Stimulated activated CD8-positive, alpha-beta memory T cell treated with anti-CD3 and anti-CD28 coated beads, Interleukin-4, amount 100 ng/mL, for 24 hours (primary cell): ENCODE measurements at regions not wholly inside any gene's neighbourhood (a gene's known extent, or its start where the extent isn't known, plus 50 kb on each side); places are given as distances from the start of the nearest gene placed in this dataset.
"Not testable (repeated sequence)": the region's sequence is repeated elsewhere in the genome, so short reads cannot be mapped to it uniquely, and the experiment has no call there.

Source experiments
- DNase-seq: peaks from one replicate; pipeline ENCODE4 v3.0.0-alpha.2; 2020; ENCODE audit warnings: low read depth

DNA sequence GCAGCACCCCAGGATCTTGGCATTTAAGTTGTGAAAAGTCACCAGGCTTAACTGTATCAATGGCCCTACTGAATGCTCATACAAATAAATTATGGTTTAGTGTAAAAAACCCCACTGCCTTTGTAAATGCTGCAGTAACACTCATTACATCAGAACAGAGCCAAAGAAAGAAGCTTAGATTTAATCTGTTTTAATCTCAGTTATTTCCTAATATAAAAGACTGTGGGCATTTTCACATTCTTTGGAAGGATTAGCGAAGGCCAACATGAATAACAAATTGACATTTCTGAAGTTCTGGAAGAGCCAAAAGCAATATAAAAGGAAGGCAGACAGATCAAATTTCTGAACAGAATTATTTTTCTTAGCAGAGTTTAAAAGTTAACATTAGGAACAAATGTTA lies 140.0 kb upstream of the HCCS start:
- DNase-seq, result no peak

GRCh38 chrX:10971759-10972158 lies 139.4 kb upstream of the HCCS start:
- no peak for DNase-seq

DNA sequence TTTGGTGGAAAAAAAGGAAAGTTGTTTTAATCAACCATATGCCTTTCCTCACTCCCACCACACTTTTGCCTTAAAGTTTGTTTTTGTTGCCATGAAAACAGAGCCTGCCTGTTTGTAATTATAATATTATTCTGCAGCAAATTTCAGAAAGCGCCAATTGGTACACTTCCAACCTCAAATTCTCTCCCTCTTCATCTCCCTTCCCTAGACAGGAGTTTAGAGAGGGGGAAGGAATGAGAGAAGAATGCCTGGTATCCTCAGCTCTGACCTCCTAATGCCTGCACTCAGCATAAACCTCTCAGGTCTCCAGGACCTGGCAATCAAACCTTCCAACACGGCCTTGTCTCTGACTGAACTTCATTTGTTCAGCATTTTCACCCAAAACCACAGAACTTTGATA lies 138.4 kb upstream of the HCCS start:
- no peak for DNase-seq

GRCh38 chrX:10974920-10975319 lies 136.2 kb upstream of the HCCS start:
- no peak for DNase-seq

GRCh38 chrX:10979956-10980355 lies 131.2 kb upstream of the HCCS start:
- no peak for DNase-seq

GRCh38 chrX:10981506-10981905 lies 129.6 kb upstream of the HCCS start:
- DNase-seq, result no peak

GRCh38 chrX:10983526-10983925 lies 127.6 kb upstream of the HCCS start:
- DNase-seq, result no peak

DNA sequence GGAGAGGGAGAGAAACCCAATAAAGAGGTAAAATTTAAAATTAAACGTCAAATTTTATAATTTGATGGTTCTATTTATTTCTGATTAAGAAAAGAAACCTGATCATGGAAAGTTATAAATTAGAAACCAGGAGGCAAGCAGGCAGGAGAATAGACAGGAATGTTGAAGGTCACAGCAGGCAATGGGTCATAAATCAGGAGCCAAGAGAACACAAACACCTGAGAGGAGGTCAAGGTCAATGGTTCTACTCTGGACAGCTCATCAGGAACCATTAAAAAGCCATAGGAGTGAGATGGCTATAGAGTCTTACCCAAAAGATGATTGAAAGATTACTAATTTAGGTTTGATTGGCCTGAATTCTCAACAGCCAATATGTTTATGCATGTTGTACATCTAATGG lies 126.9 kb upstream of the HCCS start:
- no peak for DNase-seq

- DNase-seq, result no peak
Measured at GRCh38 chrX:10986616-10987015, 124.5 kb upstream of the HCCS start.

GRCh38 chrX:10988653-10989052 lies 122.5 kb upstream of the HCCS start:
- DNase-seq, result no peak

DNA sequence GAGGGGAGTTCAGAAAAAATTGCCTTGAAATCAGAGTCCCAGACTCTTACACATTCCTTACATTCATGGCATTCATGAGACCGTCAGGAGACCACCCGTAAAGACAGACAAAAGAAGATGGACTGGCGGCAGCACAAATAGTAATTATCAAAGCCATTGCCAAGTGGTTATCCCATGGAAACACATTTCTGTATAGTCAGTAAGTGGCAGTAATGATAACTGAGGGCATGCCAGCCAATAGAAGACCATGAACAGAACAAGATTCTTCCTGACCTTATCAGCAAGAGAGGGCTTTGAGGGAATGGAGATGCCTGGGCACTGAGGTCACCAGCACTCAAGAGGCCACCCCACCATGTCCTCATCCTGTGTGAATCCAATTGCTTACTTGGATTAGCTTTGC lies 121.7 kb upstream of the HCCS start:
- DNase-seq, result no peak

DNA sequence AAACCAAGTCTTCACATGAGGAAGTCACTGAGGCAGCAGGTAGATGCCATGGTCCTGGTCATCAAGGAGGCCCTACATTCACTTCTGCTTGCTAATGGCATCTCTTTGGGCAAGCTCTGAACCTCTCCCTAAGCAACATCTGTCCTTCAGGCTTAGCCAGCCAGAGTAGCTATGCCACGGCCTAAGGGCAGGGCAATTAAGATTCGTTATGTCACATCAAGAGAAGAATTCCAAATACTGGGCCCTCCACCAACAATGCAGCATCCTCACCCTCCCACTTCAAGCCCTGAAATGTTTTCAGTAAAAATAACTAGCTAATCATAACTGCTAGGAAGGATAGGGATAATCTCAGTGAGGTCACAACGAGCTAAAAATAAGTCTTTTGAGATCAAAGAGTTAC lies 120.7 kb upstream of the HCCS start:
- no peak for DNase-seq

- no peak for DNase-seq
Measured at GRCh38 chrX:10990976-10991375, 120.2 kb upstream of the HCCS start.

- DNase-seq, result no peak
Measured at GRCh38 chrX:10992110-10992509, 119.0 kb upstream of the HCCS start.

- DNase-seq, result not testable (repeated sequence)
Measured at GRCh38 chrX:11007076-11007475, 104.1 kb upstream of the HCCS start.

DNA sequence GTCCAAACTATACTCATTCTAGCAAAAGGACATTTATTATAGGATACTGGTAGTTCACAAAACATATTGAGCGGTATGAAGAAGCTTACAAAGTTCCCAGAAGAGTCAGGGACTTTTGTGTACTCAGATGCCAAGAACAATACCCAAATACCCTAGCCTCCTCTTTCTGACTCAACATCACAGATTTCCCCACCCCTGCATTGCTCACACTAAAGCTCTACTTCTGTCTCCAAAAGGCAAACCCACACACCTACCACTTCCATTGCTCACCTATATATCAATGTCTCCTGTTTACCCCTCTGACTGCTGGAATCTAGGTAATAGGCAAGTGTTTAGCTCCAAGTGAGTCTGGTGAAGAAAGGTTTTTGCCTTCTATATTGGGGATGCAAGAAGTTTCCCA lies 100.7 kb upstream of the HCCS start:
- DNase-seq, result no peak

DNA sequence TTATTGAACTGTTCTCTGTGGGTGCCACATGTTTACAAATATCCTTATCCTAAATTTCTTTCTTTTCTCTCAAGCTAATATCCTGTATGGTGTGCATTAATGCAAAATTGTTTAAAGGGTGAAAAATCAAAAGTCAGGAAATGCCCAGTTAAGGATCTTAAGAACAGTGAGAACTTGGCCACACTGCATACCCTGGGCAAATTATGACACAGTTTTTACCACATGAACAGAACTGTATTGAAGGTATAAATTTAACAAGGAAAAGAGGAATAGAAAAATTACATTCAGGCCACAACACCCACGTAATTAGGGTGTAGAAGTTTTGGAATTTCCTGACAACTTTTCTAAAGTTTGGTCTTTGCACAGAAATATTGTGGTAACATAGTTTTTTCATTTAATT lies 94.4 kb upstream of the HCCS start:
- DNase-seq, result no peak

- not testable (repeated sequence) for DNase-seq
Measured at GRCh38 chrX:11022588-11022987, 88.5 kb upstream of the HCCS start.

DNA sequence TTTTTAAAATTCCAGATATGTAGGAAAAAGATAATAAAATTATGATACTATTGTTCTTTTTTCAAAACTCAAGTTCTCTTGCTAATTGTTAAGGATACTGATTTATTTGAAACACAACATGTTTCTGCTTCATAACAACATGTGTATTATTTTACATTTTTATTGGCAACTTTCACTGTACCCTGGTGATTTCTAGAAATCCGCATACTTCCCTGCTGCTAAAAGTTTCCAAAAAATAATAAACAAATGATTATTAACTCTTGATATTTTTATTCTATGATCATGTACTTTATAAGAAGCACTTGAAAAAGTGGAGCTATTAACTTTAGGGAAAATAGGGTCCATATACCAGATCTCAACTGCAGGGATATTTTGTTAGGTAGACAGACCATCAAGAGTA lies 71.2 kb upstream of the HCCS start:
- DNase-seq, result no peak

GRCh38 chrX:11040405-11040804 lies 70.7 kb upstream of the HCCS start:
- DNase-seq, result no peak

DNA sequence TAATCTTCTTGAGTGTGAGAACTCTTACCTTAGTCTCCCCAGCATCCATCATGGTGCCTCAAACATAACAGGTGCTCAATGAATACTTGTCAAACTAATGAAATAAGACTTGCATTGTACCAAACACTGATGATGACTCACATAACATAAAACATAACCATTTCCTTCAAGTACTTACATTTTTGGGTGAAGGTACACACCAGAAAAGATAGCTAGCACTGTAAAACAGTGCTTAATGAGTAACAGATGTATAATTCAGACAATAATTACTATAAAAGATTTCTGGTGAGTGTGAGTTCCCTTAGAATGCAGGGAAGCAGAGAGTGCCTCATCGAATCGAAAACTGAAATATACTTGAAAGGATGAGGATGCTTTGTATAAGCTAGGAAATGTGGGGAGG lies 70.1 kb upstream of the HCCS start:
- DNase-seq, result no peak

DNA sequence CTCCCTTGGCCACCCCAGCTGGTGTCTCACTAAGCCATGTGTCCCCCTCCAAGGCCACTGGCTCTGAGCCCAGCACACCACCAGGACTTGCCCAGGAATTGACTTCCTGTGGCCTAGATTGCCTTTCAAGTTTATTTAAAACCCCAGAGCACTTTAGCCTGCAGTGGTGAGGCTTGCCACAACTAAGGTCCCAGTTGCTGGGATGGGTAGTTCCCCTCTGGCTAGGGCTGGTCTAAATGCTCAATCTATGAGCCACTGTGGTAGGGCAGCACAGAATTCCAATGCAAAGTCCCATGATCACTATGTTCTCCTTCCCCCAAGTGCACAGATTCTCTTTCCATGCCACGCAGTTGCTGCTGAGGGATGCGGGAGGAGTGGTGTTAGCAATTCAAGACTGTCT lies 61.1 kb upstream of the HCCS start:
- DNase-seq, result no peak

DNA sequence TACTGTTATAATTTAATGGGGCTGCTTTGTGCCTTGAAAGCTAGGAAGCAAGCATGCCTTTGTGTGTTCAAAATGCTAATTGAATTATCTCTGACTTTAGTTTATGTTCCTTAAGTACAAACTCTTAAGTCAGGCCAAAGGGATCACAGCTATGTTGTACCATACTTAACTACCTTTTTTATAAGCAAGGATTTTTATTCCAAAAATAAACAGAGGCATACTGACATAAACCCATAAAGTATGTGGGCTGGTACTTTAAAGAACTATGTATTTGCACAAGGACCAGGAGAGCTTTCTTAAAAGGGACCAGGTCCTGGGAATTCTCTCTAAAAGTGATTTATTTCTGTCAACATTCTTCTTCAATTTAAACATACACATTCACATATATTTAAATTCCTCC lies 57.8 kb upstream of the HCCS start:
- DNase-seq, result no peak

- DNase-seq, result no peak
Measured at GRCh38 chrX:11056322-11057176, 54.6 kb upstream of the HCCS start.
